HG02970 (cell line): ENCODE measurements at regions not wholly inside any gene's neighbourhood (a gene's known extent, or its start where the extent isn't known, plus 50 kb on each side); places are given as distances from the start of the nearest gene placed in this dataset.
"Not testable (repeated sequence)": the region's sequence is repeated elsewhere in the genome, so short reads cannot be mapped to it uniquely, and the experiment has no call there.

ENCODE experiments used
- ATAC-seq: cut with Tn5 transposase; IDR thresholded peaks from one replicate; pipeline ENCODE4 v1.9.1; 2021; ENCODE audit warnings: mild to moderate bottlenecking, moderate library complexity, moderate number of reproducible peaks; ENCODE audit not compliant: unreplicated experiment, low FRiP score

DNA sequence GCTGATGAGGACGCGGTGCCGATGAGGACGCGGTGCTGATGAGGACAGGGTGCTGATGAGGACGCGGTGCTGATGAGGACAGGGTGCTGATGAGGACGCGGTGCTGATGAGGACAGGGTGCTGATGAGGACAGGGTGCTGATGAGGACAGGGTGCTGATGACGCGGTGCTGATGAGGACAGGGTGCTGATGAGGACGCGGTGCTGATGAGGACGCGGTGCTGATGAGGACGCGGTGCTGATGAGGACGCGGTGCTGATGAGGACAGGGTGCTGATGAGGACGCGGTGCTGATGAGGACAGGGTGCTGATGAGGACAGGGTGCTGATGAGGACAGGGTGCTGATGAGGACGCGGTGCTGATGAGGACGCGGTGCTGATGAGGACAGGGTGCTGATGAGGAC lies 399.3 kb downstream of the SMOC2 start:
- ATAC-seq, result not testable (repeated sequence)

DNA sequence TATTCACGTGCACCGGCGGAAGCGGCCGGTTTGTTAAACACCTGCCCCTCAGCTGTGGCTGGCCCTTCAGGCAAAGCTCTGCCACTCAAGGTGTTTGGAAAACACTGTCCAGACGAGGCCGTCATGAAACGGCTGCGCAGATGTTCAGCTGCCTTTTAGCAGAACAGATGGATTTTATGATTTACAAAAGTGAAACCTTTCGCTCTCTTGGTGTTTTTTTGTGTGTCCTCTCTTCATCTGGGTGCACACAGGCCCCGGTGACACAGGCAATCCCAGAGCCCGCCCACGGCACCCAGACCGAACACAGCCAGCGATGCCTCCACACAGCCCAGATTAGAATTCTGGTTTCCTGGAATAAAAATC lies 397.0 kb downstream of the SMOC2 start:
- no peak for ATAC-seq

DNA sequence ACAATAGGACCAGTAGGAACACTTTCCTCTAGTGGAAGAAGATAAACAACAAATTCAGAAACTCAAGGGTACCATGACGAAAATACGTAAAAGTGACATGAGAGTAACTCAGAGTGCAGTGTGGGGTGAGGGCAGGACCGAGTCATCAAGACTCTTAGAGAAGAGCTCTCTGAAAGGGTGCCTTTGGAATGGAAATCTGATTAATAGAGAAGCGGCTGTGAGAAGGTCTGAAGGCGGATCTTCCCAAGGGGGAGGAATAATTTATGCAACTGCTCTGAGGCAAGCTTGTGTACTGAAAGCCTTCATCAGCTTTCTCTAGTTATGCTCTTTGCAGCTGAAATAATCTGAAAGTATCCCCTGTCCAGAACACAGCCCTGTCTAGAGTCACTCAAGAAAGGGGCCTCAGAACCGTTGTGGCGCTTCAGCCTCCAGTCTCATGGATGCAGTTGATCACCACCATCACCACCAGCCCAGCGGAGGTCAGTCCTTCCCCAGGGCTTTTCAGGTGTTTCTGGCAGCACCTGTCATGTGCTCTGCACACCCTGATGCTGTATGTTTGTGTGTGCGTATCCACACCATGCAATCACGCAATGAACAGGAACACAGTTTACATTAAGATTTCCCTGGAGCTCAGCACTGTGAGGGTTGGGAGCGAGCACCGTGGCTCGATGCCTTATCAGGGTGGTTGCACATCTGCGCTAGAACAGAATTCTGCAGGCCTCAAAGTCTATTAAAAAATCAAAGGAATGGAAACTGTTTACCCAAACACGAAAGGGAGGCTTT lies 396.5 kb downstream of the SMOC2 start:
- no peak for ATAC-seq

- no peak for ATAC-seq
Measured at GRCh38 chr6:168835991-168836390, 395.0 kb downstream of the SMOC2 start.

GRCh38 chr6:168834801-168835200 lies 393.8 kb downstream of the SMOC2 start:
- no peak for ATAC-seq

DNA sequence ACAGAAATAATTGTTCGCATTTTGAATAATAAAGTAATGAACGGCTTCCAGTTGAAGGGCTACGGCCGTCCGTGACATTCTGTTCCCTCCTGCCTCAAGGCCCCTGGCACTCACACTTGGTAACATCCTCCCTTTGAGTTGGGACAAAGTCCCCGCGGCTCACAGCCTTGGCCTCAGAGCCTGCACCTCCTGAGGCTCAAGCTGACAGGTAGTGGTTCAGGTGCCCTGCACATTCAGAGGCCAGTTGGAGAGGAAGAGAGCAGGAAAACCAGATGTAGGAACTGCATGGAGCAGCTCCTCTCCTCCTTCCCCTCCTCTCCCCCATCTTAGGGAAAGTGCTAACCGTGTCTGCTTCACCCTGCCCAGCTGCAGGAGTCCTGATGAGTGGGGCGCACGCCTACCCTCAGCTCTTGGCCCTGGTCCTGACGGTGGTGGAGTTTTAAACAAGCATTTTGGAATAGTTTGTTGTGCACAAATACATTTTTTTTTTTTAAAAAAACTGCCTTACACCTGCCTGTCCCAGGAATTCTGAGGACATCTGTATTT lies 393.1 kb downstream of the SMOC2 start:
- ATAC-seq, result no peak

DNA sequence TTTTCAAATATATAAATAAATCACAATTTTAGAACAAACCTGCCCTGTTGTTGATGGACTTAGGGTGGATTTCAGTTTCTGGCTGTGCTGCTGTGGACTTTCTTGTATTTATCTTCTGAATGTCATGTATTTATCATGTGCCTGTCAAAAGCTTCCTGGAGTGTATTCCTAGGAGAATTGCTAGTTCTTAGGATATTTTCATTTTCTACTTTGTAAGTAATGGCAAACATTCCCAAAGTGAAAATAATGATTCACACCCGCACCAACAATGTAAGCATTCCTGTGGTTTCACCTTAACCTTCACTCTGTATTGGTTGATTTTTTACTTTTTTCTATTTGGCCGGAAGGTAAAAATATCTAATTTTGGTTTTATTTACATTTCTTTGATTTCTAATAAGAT lies 387.8 kb downstream of the SMOC2 start:
- ATAC-seq, result no peak

DNA sequence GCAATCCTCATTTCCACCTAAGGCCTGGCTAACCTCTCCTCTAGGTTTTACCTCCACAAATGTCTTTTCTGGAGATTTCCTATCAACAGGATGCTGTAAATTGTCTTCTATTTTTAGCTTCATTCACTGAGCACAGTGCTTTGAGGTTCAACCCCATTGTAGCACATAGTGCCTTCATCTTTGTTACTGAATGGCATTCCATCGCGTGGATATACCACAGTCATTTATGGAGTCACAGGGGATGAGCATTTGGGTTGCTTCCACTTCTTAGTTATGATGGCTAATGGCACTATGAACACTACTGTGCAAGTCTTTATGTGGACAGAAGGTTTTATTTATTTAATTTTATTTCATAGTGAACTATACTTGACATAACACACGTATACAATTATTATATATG lies 387.1 kb downstream of the SMOC2 start:
- no peak for ATAC-seq

DNA sequence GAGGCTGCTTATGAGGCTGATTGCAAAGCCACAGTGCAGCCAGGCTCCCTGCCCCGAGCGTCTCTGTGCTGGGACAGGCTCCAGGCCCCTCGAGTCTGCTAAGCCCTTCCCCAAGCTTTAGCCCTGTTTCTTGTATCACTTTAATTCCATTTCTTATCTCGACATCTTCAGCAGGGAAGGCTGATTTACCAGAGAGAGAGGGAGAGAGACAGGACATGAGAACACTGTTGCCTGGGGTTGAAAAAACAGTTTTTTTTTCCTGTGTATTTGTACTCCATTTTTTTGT lies 386.5 kb downstream of the SMOC2 start:
- no peak for ATAC-seq

GRCh38 chr6:168826726-168827585 lies 386.0 kb downstream of the SMOC2 start:
- no peak for ATAC-seq

DNA sequence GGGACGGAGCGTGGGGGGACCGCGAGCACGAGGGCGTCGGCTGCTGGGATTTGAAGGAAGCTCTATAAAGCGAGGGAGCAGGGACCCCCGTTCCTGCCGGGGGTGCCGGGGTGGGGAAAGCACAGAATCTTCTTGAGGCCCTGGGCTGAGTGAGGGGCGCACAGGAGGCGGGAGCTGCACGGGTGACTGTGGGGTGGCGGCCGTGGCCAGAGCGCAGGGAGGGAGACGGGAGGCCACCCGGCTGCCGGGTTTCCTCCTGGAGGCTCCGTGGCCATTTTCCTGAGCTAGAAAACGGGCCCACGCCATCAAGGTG lies 385.1 kb downstream of the SMOC2 start:
- ATAC-seq, result no peak

GRCh38 chr6:168825226-168826077 lies 384.5 kb downstream of the SMOC2 start:
- no peak for ATAC-seq

- no peak for ATAC-seq
Measured at GRCh38 chr6:168823397-168824212, 382.6 kb downstream of the SMOC2 start.

DNA sequence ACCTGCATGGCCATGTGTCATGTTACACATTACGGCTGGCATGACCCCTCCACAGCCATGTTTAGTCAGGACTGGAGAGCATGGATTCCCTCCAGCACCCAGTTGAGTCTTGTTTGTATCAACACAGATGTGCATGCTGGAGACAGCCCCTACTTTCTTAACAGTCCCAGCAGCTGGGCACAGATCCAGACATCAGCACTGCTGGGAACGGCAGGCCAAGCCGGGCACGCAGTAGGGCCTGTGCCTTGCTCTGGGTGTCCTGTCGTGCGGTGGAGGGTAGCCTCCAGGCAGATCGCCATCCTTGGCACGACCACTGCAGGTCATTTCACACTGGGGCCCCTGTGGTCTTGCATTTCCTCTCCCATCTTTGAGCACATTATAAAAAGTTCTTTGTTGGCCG lies 381.4 kb downstream of the SMOC2 start:
- ATAC-seq, result no peak

- no peak for ATAC-seq
Measured at GRCh38 chr6:168819546-168819945, 378.6 kb downstream of the SMOC2 start.

- no peak for ATAC-seq
Measured at GRCh38 chr6:168817558-168818159, 376.7 kb downstream of the SMOC2 start.

DNA sequence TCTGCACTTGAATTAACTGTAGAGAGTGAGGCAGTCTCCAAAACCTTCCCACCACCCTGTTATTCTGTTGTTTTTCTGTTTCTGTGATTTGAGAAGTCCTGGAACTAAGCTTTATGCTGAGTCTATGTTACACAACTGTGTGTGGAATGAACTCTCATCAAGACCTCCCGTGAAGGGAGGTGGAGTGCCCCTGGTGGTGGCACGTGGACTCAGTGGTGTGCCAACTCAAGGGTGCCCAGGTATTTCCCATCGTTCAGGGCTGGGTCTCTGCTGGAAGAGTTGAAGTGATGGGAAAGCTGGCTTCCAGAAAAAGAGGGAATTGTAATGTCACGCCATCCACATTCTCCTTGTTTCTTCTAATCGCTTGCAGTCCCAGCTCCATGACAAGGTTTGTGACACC lies 374.2 kb downstream of the SMOC2 start:
- ATAC-seq, result no peak

DNA sequence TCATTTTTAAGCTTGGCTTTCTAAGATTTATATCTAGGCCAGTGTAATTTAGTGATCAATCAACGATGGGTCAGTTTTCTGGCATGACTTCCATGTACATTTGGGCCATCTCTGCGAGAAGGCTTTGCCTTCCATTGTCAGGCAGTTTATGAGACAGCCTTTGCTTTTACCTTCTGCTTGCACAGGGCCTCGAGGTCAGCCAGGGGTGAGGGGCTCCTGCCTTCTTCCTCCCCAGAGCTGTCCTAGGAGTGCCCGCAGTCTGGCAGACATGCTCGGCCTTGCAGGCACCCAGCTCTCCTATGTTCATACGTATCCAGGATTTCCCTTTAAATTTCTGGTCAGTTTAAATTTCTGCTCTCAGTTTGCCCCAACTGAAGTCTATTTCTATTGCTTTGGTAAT lies 367.2 kb downstream of the SMOC2 start:
- no peak for ATAC-seq

- ATAC-seq, result no peak
Measured at GRCh38 chr6:168804331-168804730, 363.3 kb downstream of the SMOC2 start.

GRCh38 chr6:168803874-168804273 lies 362.9 kb downstream of the SMOC2 start:
- no peak for ATAC-seq
